Body of pancreas (tissue), 4 donors: ENCODE measurements at regions not wholly inside any gene's neighbourhood (a gene's known extent, or its start where the extent isn't known, plus 50 kb on each side); places are given as distances from the start of the nearest gene placed in this dataset.

Source experiments
- CTCF ChIP-seq, 7 experiments: fragments of 450-650 bp in 4 of 7; fragments of 200-600 bp in 3 of 7; sonication (generic) in 3 of 7; IDR thresholded peaks; one replicate each; pipeline ENCODE4 v1.5.1; 2016 to 2019; ENCODE audit warnings: antibody characterized with exemption in 7 of 7
- POLR2A ChIP-seq, 3 donors: fragments of 450-650 bp; IDR thresholded peaks; one replicate each; pipeline ENCODE4 v1.6.1; 2016; ENCODE audit warnings: antibody characterized with exemption in 3 of 3, mild to moderate bottlenecking in 2 of 3

- TF ChIP-seq CTCF (IDR thresholded peaks at IDR 0.05) = no peak
- no peak for TF ChIP-seq POLR2A (IDR thresholded peaks at IDR 0.05)
Measured at GRCh38 chr2:5379811-5380210, 312.4 kb upstream of the SOX11 start.
